ENCODE measurements at regions not wholly inside any gene's neighbourhood (a gene's known extent, or its start where the extent isn't known, plus 50 kb on each side); places are given as distances from the start of the nearest gene placed in this dataset.

DNA sequence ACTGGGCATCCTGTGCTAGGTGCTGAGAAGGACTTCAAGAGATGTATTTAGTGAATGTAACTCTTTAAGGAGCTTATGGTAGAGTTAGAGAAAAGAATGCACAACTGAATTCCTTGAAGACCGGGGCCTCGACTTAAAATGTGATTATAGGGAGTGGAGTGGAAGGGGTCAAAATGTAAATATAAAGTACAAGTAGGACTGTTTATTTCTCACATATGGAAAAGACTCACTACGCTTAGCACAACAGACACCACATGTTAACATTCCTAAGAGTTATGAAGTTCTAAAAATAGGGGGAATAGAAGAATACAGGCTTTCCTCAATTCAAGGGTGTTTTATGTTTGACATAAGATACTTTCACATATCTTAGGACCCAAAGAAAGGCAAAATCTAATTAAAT, 117.8 kb upstream of the OSMR start:
- Histone ChIP-seq H4K91ac (ENCODE audit: insufficient read length, low read depth, low read length) (no peak overlapping the region), H2AK5ac (ENCODE audit: insufficient read length, low read length) (no peak overlapping the region), H3K79me1 (ENCODE audit: insufficient read depth, low read depth, low read length, poor library complexity, severe bottlenecking) (no peaks in the 10 kb centered on the region), H3K9me3 (ENCODE audit: control insufficient read depth, low read depth, low read length) (no peaks in the 10 kb centered on the region), H2BK5ac (ENCODE audit: insufficient read length, low read length) (no peak overlapping the region), H2AFZ (ENCODE audit: low read length) (no peak overlapping the region), H2BK20ac (ENCODE audit: low read depth, low read length, poor library complexity, severe bottlenecking) (no peak overlapping the region), H3K56ac (ENCODE audit: insufficient read length, low read depth, low read length) (no peak overlapping the region), H3K14ac (ENCODE audit: insufficient read depth, low read length) (no peak overlapping the region), H2BK15ac (ENCODE audit: low read depth, low read length) (no peak overlapping the region), H3K4me1 (ENCODE audit: insufficient read depth, low read length) (0 out of 2 replicates have a peak, but pooled peaks cover 5% of the 10 kb centered on the region), H3K23ac (ENCODE audit: insufficient read length, low read depth, low read length) (no peak overlapping the region), H3K27me3 (ENCODE audit: insufficient read depth, low read length) (no peaks in the 10 kb centered on the region), H2BK12ac (ENCODE audit: insufficient read length, low read depth, low read length) (no peak overlapping the region), H3K79me2 (ENCODE audit: insufficient read depth, low read length) (no peaks in the 10 kb centered on the region), H3K23me2 (ENCODE audit: insufficient read length, low read depth, low read length, poor library complexity, severe bottlenecking) (no peaks in the 10 kb centered on the region), H4K8ac (replicated peaks; ENCODE audit: insufficient read length, low read depth, low read length) (no peak overlapping the region), H4K20me1 (ENCODE audit: control insufficient read depth, insufficient read depth, insufficient read length) (no peaks in the 10 kb centered on the region), H4K5ac (ENCODE audit: insufficient read length, low read depth, low read length) (no peak overlapping the region), H3K9ac (ENCODE audit: extremely low read depth, insufficient read length, low read length) (no peak overlapping the region), H3K4me2 (ENCODE audit: insufficient read depth, insufficient read length, low read length) (no peak overlapping the region), H2BK120ac (ENCODE audit: low read depth, low read length, poor library complexity, severe bottlenecking) (no peak overlapping the region), H3K18ac (ENCODE audit: insufficient read length, low read depth, low read length) (no peak overlapping the region), H3K27ac (ENCODE audit: insufficient read length, low read depth, low read length) (no peak overlapping the region), H3K4ac (ENCODE audit: low read depth, low read length) (no peak overlapping the region), H3T11ph (ENCODE audit: low read length) (no peak overlapping the region)
- Mint-ChIP-seq H3K36me3 (ENCODE audit: insufficient read depth in 1 of 3, low read depth in 3 of 3) (no peaks in the 10 kb centered on the region), H3K4me3 (no peak overlapping the region), H3K27me3 (ENCODE audit: low read depth) (no peaks in the 10 kb centered on the region), H3K4me1 (peaks cover 26 to 31% of the 10 kb centered on the region in 2 experiments), H3K27ac (no peak overlapping the region), H3K9me3 (no peaks in the 10 kb centered on the region)
- no CpG with 5 or more reads among the region's 3 CpGs for WGBS (ENCODE audit: extremely low coverage, insufficient read length, low lambda C conversion rate)
- DNase-seq, result no peak
- TF ChIP-seq, protein P1, sequence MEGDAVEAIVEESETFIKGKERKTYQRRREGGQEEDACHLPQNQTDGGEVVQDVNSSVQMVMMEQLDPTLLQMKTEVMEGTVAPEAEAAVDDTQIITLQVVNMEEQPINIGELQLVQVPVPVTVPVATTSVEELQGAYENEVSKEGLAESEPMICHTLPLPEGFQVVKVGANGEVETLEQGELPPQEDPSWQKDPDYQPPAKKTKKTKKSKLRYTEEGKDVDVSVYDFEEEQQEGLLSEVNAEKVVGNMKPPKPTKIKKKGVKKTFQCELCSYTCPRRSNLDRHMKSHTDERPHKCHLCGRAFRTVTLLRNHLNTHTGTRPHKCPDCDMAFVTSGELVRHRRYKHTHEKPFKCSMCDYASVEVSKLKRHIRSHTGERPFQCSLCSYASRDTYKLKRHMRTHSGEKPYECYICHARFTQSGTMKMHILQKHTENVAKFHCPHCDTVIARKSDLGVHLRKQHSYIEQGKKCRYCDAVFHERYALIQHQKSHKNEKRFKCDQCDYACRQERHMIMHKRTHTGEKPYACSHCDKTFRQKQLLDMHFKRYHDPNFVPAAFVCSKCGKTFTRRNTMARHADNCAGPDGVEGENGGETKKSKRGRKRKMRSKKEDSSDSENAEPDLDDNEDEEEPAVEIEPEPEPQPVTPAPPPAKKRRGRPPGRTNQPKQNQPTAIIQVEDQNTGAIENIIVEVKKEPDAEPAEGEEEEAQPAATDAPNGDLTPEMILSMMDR (conservative IDR thresholded peaks at IDR 0.05), result no peak

All from H9 (cell line).